Testis (tissue), 2 donors: ENCODE measurements at regions not wholly inside any gene's neighbourhood (a gene's known extent, or its start where the extent isn't known, plus 50 kb on each side); places are given as distances from the start of the nearest gene placed in this dataset.

ENCODE experiments used
- POLR2A ChIP-seq: fragments of 450-650 bp; IDR thresholded peaks from one replicate; pipeline ENCODE4 v1.6.1; 2017; ENCODE audit warnings: antibody characterized with exemption, mild to moderate bottlenecking, moderate library complexity
- TF ChIP-seq, protein P1 (sequence below), 3 experiments: fragments of 450-650 bp in 2 of 3; fragments of 200-600 bp in 1 of 3; sonication (generic) in 1 of 3; IDR thresholded peaks; one replicate each; pipeline ENCODE4 v1.5.1; 2016 to 2019; ENCODE audit warnings: antibody characterized with exemption in 3 of 3, mild to moderate bottlenecking in 2 of 3, moderate library complexity in 1 of 3

DNA sequence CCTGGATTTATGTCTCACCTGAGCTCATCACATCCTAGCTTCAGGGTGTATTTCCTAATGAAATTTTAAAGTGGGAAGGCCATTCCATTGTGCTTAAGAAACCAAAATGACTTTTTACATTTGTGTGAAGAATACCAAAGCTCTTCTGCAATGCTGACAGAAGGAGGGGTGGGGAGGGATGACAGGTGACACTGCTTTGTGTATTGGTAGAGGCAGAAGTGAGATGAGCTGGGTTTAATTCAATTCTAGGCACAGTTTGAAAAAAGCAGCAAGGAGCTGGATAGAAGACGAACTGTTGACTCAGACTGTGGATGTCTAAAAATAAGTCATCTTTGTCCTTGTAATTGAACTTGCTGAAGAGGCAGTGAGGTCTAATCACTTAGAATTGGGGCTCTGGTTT, 710.3 kb upstream of the KIRREL3 start:
- TF ChIP-seq, protein P1, sequence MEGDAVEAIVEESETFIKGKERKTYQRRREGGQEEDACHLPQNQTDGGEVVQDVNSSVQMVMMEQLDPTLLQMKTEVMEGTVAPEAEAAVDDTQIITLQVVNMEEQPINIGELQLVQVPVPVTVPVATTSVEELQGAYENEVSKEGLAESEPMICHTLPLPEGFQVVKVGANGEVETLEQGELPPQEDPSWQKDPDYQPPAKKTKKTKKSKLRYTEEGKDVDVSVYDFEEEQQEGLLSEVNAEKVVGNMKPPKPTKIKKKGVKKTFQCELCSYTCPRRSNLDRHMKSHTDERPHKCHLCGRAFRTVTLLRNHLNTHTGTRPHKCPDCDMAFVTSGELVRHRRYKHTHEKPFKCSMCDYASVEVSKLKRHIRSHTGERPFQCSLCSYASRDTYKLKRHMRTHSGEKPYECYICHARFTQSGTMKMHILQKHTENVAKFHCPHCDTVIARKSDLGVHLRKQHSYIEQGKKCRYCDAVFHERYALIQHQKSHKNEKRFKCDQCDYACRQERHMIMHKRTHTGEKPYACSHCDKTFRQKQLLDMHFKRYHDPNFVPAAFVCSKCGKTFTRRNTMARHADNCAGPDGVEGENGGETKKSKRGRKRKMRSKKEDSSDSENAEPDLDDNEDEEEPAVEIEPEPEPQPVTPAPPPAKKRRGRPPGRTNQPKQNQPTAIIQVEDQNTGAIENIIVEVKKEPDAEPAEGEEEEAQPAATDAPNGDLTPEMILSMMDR (IDR thresholded peaks at IDR 0.05): no peak
- TF ChIP-seq POLR2A: no peak
